Kidney glomerular epithelial cell (primary cell): ENCODE measurements at regions not wholly inside any gene's neighbourhood (a gene's known extent, or its start where the extent isn't known, plus 50 kb on each side); places are given as distances from the start of the nearest gene placed in this dataset.
A peak's percentile ranks its signal among the peaks of the same experiment; 100 is the strongest.
"Not testable (repeated sequence)": the region's sequence is repeated elsewhere in the genome, so short reads cannot be mapped to it uniquely, and the experiment has no call there.

Source experiments
- DNase-seq: peaks from one replicate; lab custom pipeline; 2025; lab: John Stamatoyannopoulos, UW

GRCh38 chr6:130557481-130558112, 191.8 kb downstream of the TMEM200A start:
- DNase-seq = no peak

- no peak for DNase-seq
Measured at GRCh38 chr6:130558131-130558530, 192.3 kb downstream of the TMEM200A start.

GRCh38 chr6:130559166-130559565, 193.3 kb downstream of the TMEM200A start:
- no peak for DNase-seq

- DNase-seq = no peak
Measured at GRCh38 chr6:130560231-130560630, 194.4 kb downstream of the TMEM200A start.

GRCh38 chr6:130561159-130561558, 195.3 kb downstream of the TMEM200A start:
- DNase-seq = not testable (repeated sequence)

GRCh38 chr6:130565696-130566095, 199.9 kb downstream of the TMEM200A start:
- no peak for DNase-seq

GRCh38 chr6:130574146-130574545, 208.3 kb downstream of the TMEM200A start:
- no peak for DNase-seq

- DNase-seq = no peak
Measured at GRCh38 chr6:130575557-130575956, 209.7 kb downstream of the TMEM200A start.

- DNase-seq = no peak
Measured at GRCh38 chr6:130575971-130576370, 210.2 kb downstream of the TMEM200A start.

- no peak for DNase-seq
Measured at GRCh38 chr6:130577178-130577919, 211.5 kb downstream of the TMEM200A start.

- DNase-seq = no peak
Measured at GRCh38 chr6:130578713-130579112, 212.9 kb downstream of the TMEM200A start.

GRCh38 chr6:130583268-130583667, 217.5 kb downstream of the TMEM200A start:
- DNase-seq = no peak

- no peak for DNase-seq
Measured at GRCh38 chr6:130585587-130585986, 219.8 kb downstream of the TMEM200A start.

GRCh38 chr6:130587778-130588520, 222.1 kb downstream of the TMEM200A start:
- DNase-seq = no peak

GRCh38 chr6:130593200-130593599, 227.4 kb downstream of the TMEM200A start:
- no peak for DNase-seq

- DNase-seq = no peak
Measured at GRCh38 chr6:130593948-130594347, 228.1 kb downstream of the TMEM200A start.

- no peak for DNase-seq
Measured at GRCh38 chr6:130598021-130598989, 228.9 kb upstream of the SMLR1 start.

GRCh38 chr6:130600880-130601341, 226.3 kb upstream of the SMLR1 start:
- DNase-seq = peak; percentile 55

- DNase-seq = peak; percentile 98
Measured at GRCh38 chr6:130602151-130602770, 224.9 kb upstream of the SMLR1 start.

- DNase-seq = no peak
Measured at GRCh38 chr6:130603391-130603790, 223.8 kb upstream of the SMLR1 start.

GRCh38 chr6:130604841-130605399, 222.3 kb upstream of the SMLR1 start:
- no peak for DNase-seq
